ENCODE measurements at regions not wholly inside any gene's neighbourhood (a gene's known extent, or its start where the extent isn't known, plus 50 kb on each side); places are given as distances from the start of the nearest gene placed in this dataset.

- DNase-seq: no peak
Observed at GRCh38 chrX:115494161-115494560, 66.8 kb upstream of the PLS3 start.

- DNase-seq: peak; percentile 0
Observed at GRCh38 chrX:115499112-115499805, 61.7 kb upstream of the PLS3 start.

GRCh38 chrX:115503099-115503498 lies 57.9 kb upstream of the PLS3 start:
- no peak for DNase-seq

- DNase-seq: no peak
Observed at GRCh38 chrX:115504167-115504566, 56.8 kb upstream of the PLS3 start.

Measured in CD4-positive, alpha-beta T cell treated with Interleukin-4 for 4 hours (primary cell).